Vagina (tissue), 2 donors: ENCODE measurements at regions not wholly inside any gene's neighbourhood (a gene's known extent, or its start where the extent isn't known, plus 50 kb on each side); places are given as distances from the start of the nearest gene placed in this dataset.

Experiments
- DNase-seq, 2 donors: peaks; one replicate each; pipeline ENCODE4 v3.0.0-alpha.2; 2017; ENCODE audit errors: extremely low spot score in 2 of 2
- H3K27ac ChIP-seq: fragments of 200-600 bp; sonication (generic); one replicate; pipeline ENCODE4 v1.5.1; 2019
- H3K27me3 ChIP-seq: fragments of 200-600 bp; sonication (generic); one replicate; pipeline ENCODE4 v1.5.1; 2019
- H3K36me3 ChIP-seq, 2 donors: fragments of 200-600 bp; sonication (generic); one replicate each; pipeline ENCODE4 v1.5.1; 2017 to 2019
- H3K4me1 ChIP-seq: fragments of 200-600 bp; sonication (generic); one replicate; pipeline ENCODE4 v1.5.1; 2019
- H3K4me3 ChIP-seq, 2 donors: fragments of 200-600 bp; sonication (generic); 1 replicate in 1 of 2; 2 replicates in 1 of 2; pipeline ENCODE4 v1.5.1; 2016 to 2019
- H3K9me3 ChIP-seq: fragments of 200-600 bp; sonication (generic); one replicate; pipeline ENCODE4 v1.5.1; 2019
- CTCF ChIP-seq, 3 experiments: fragments of 450-650 bp in 2 of 3; fragments of 200-600 bp in 1 of 3; sonication (generic) in 1 of 3; IDR thresholded peaks; one replicate each; pipeline ENCODE4 v1.5.1; 2017 to 2019; ENCODE audit warnings: antibody characterized with exemption in 3 of 3, mild to moderate bottlenecking in 2 of 3, moderate library complexity in 2 of 3
- POLR2A ChIP-seq, 2 donors: fragments of 450-650 bp; IDR thresholded peaks; one replicate each; pipeline ENCODE4 v1.6.1; 2017; ENCODE audit warnings: antibody characterized with exemption in 2 of 2, mild to moderate bottlenecking in 2 of 2, moderate library complexity in 2 of 2
- POLR2AphosphoS5 ChIP-seq, 2 donors: sonication (generic); formaldehyde crosslinking; IDR thresholded peaks; one replicate each; pipeline ENCODE4 v1.9.0; 2017; ENCODE audit warnings: antibody characterized with exemption in 2 of 2, mild to moderate bottlenecking in 2 of 2, low read depth in 1 of 2; ENCODE audit not compliant: insufficient read depth in 1 of 2
- intact Hi-C: fragments of 100-400 bp; cut with DNase I; formaldehyde crosslinking; loops from one replicate; pipeline ENCODE4 v1.15.1; 2023

- intact Hi-C loops: no loop called here
- Histone ChIP-seq H3K4me1 (no peaks in the 10 kb centered on the region), H3K9me3 (no peaks in the 10 kb centered on the region), H3K36me3 (no peaks in the 10 kb centered on the region), H3K4me3 (no peak overlapping the region), H3K27me3 (no peaks in the 10 kb centered on the region), H3K27ac (no peak overlapping the region)
- no peak for DNase-seq
- TF ChIP-seq POLR2A (IDR thresholded peaks at IDR 0.05) (no peak), CTCF (IDR thresholded peaks at IDR 0.05) (no peak), POLR2AphosphoS5 (IDR thresholded peaks at IDR 0.05; ENCODE audit: insufficient read depth in 1 of 2, low read depth in 1 of 2) (no peak)
Measured at GRCh38 chr10:112024079-112024478, 159.5 kb downstream of the GPAM start.

- H3K4me1 ChIP-seq: no peaks in the 10 kb centered on the region
- H3K36me3 ChIP-seq: no peaks in the 10 kb centered on the region
- no peak for TF ChIP-seq CTCF (IDR thresholded peaks at IDR 0.05)
- no peak for TF ChIP-seq POLR2AphosphoS5 (IDR thresholded peaks at IDR 0.05; ENCODE audit: insufficient read depth in 1 of 2, low read depth in 1 of 2)
- TF ChIP-seq POLR2A (IDR thresholded peaks at IDR 0.05): no peak
- no peak overlapping the region for H3K27ac ChIP-seq
- H3K27me3 ChIP-seq: no peaks in the 10 kb centered on the region
- DNase-seq: no peak
- intact Hi-C loops: no loop called here
- peaks cover 1% of the 10 kb centered on the region for H3K9me3 ChIP-seq
- H3K4me3 ChIP-seq: no peak overlapping the region
Measured at GRCh38 chr10:112025228-112025627, 158.3 kb downstream of the GPAM start.

GRCh38 chr10:112026438-112026837, 157.1 kb downstream of the GPAM start:
- DNase-seq: no peak
- H3K9me3 ChIP-seq: peaks cover 7% of the 10 kb centered on the region
- TF ChIP-seq POLR2AphosphoS5 (IDR thresholded peaks at IDR 0.05; ENCODE audit: insufficient read depth in 1 of 2, low read depth in 1 of 2) (no peak), POLR2A (IDR thresholded peaks at IDR 0.05) (no peak), CTCF (IDR thresholded peaks at IDR 0.05) (no peak)
- intact Hi-C loops: no loop called here
- no peaks in the 10 kb centered on the region for H3K27me3 ChIP-seq
- no peak overlapping the region for H3K27ac ChIP-seq
- H3K36me3 ChIP-seq: no peaks in the 10 kb centered on the region
- H3K4me3 ChIP-seq: no peak overlapping the region
- H3K4me1 ChIP-seq: no peaks in the 10 kb centered on the region

GRCh38 chr10:112027731-112028280, 155.8 kb downstream of the GPAM start:
- H3K36me3 ChIP-seq: no peaks in the 10 kb centered on the region
- DNase-seq: no peak
- intact Hi-C loops: no loop called here

More at GRCh38 chr10:112027731-112028280, 155.8 kb downstream of the GPAM start:
- no peak for TF ChIP-seq CTCF (IDR thresholded peaks at IDR 0.05)
- TF ChIP-seq POLR2AphosphoS5 (IDR thresholded peaks at IDR 0.05; ENCODE audit: insufficient read depth in 1 of 2, low read depth in 1 of 2): no peak
- no peak for TF ChIP-seq POLR2A (IDR thresholded peaks at IDR 0.05)
- H3K27me3 ChIP-seq: no peaks in the 10 kb centered on the region
- H3K4me3 ChIP-seq: no peak overlapping the region
- no peaks in the 10 kb centered on the region for H3K4me1 ChIP-seq
- H3K27ac ChIP-seq: no peak overlapping the region
- peaks cover 7% of the 10 kb centered on the region for H3K9me3 ChIP-seq
